Mucosa of descending colon (tissue), 3 donors: ENCODE measurements at regions not wholly inside any gene's neighbourhood (a gene's known extent, or its start where the extent isn't known, plus 50 kb on each side); places are given as distances from the start of the nearest gene placed in this dataset.

Experiments
- ATAC-seq: fragments of 200-7000 bp; cut with Tn5 transposase; one replicate; pipeline ENCODE4 v1.9.1; 2020; ENCODE audit warnings: mild to moderate bottlenecking, moderate library complexity
- DNase-seq, 3 donors: peaks; one replicate each; pipeline ENCODE4 v3.0.0-alpha.2; 2020
- H3K36me3 ChIP-seq: fragments of 200-600 bp; one replicate; pipeline ENCODE4 v1.8.0; 2021; ENCODE audit warnings: low read depth, mild to moderate bottlenecking
- H3K4me1 ChIP-seq: fragments of 200-600 bp; one replicate; pipeline ENCODE4 v1.8.0; 2021; ENCODE audit warnings: low read depth, mild to moderate bottlenecking
- H3K4me3 ChIP-seq: fragments of 200-600 bp; one replicate; pipeline ENCODE4 v1.8.0; 2021; ENCODE audit warnings: mild to moderate bottlenecking
- H3K9me3 ChIP-seq: fragments of 200-600 bp; one replicate; pipeline ENCODE4 v1.8.0; 2021; ENCODE audit warnings: mild to moderate bottlenecking
- intact Hi-C, 2 donors: fragments of 100-400 bp; cut with DNase I in 1 of 2; cut with micrococcal nuclease in 1 of 2; formaldehyde crosslinking; loops; one replicate each; pipeline versions ENCODE4 v1.11.0 to v1.11.1; 2022; cut with DNase I, micrococcal nuclease
- TF ChIP-seq, protein P1 (sequence below): fragments of 200-600 bp; IDR thresholded peaks from one replicate; pipeline ENCODE4 v1.8.0; 2022; ENCODE audit warnings: antibody characterized with exemption, mild to moderate bottlenecking
- donor health status: DM: no; HTN: no; CAD: no; lungs with moderate emphysema.
- donor health status: DM: no; HTN: no; CAD: no.
- donor health status: DM: no; HTN: yes; CAD: no.

DNA sequence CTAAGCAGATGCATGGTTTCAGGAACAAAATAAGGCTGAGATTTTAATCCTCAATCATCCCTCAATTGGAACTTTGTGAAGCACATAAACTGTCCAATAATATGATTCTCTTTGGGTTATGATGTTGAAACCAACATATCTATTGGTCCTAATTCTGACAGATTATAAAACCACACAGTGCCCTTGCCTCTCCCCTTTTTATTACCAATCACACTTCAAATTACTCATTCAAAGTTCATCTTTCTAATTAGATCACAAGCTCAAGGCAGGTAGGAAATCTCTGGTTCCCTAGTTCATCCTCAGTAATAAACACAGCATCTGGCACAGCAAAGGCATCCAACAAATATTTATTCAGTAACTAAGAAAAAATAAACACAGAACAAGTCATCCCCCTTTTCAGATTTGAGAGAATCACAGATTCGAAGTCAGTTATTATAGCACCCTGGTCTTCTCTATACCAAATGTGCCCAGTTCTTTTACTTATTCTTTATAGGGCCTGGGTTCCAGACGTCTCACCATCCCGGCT is 611.6 kb downstream of the INSC start:
- ATAC-seq (peak; percentile 51), DNase-seq (no peak)
- Histone ChIP-seq H3K4me3 (no peak overlapping the region), H3K4me1 (no peaks in the 10 kb centered on the region), H3K9me3 (no peaks in the 10 kb centered on the region), H3K36me3 (no peaks in the 10 kb centered on the region)
- TF ChIP-seq, protein P1, sequence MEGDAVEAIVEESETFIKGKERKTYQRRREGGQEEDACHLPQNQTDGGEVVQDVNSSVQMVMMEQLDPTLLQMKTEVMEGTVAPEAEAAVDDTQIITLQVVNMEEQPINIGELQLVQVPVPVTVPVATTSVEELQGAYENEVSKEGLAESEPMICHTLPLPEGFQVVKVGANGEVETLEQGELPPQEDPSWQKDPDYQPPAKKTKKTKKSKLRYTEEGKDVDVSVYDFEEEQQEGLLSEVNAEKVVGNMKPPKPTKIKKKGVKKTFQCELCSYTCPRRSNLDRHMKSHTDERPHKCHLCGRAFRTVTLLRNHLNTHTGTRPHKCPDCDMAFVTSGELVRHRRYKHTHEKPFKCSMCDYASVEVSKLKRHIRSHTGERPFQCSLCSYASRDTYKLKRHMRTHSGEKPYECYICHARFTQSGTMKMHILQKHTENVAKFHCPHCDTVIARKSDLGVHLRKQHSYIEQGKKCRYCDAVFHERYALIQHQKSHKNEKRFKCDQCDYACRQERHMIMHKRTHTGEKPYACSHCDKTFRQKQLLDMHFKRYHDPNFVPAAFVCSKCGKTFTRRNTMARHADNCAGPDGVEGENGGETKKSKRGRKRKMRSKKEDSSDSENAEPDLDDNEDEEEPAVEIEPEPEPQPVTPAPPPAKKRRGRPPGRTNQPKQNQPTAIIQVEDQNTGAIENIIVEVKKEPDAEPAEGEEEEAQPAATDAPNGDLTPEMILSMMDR = no peak
- intact Hi-C loops = no loop called here

DNA sequence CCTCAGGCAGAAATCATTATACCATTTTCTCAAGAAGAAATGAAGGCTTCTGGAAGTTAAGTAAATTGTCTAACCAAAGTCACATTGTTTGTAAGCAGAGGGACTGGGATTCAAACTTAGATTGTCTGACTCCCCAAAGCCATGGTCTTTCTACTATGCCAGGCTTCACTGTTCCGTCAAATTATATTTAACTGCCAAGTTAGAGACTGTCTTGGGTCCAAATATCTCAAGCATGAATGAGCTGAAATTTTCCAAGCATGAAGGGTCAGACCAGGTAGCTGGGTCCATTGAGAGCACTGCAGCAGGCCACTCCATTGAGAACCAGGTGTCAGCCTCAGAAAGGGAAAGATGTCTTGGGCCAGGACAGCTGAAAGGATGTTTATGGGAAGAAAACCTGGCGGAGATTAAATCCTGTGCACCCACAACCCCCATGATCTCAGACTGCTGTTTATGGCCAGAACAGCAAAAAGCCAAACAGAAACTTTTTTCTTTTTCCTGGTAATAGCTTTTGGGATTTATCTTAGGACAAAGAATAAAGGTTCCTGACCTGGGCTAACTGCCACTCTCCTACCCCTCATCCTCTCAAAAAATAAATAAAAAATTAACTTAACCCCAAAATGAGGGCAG is 612.3 kb downstream of the INSC start:
- H3K4me3 ChIP-seq = no peak overlapping the region
- H3K4me1 ChIP-seq = no peaks in the 10 kb centered on the region
- DNase-seq (no peak), ATAC-seq (no peak)
- intact Hi-C loops = no loop called here
- H3K36me3 ChIP-seq = no peaks in the 10 kb centered on the region
- no peaks in the 10 kb centered on the region for H3K9me3 ChIP-seq
- TF ChIP-seq, protein P1 = no peak

DNA sequence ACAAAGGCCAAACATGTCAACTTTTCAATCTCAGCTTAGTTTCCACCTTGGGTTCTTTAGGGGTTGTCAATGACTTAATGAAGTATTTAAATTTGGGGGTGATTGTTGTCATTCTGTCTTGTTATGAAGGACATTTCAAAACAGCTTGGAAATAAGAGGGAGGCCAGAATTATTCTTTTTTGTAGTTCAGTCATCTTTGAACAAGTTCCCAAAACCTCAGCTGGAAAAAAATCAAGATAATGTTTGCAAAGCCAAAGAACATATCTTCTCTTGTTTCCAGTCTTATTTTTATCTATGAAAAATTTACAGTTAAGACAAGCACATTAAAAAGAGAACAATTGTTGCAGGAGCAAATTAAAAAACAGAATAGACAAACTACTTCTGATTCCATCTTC is 612.8 kb downstream of the INSC start:
- intact Hi-C loops = no loop called here
- ATAC-seq (no peak), DNase-seq (no peak)
- no peaks in the 10 kb centered on the region for H3K36me3 ChIP-seq
- no peaks in the 10 kb centered on the region for H3K9me3 ChIP-seq
- TF ChIP-seq, protein P1 = no peak
- no peaks in the 10 kb centered on the region for H3K4me1 ChIP-seq
- no peak overlapping the region for H3K4me3 ChIP-seq

DNA sequence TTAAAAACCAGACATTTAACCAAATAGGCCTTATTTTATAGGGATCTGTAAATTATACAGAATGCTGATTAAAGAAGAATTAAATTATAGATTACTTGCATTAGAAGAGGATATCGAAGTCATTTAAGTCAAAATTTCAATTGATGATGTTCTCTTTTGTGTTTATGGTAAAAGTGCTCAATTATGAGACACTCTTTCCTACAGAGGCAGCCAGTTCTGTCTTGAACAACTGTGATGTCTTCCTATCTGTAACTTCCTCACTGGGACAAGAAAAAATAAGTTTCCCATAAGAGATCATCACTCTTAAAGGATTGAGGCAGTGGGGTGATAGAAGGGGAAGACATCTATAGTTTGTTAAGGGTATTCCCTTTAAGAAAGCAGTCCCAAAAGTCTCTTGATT is 613.5 kb downstream of the INSC start:
- DNase-seq (no peak), ATAC-seq (no peak)
- TF ChIP-seq, protein P1 = no peak
- Histone ChIP-seq H3K4me1 (no peaks in the 10 kb centered on the region), H3K9me3 (no peaks in the 10 kb centered on the region), H3K4me3 (no peak overlapping the region), H3K36me3 (no peaks in the 10 kb centered on the region)
- intact Hi-C loops = no loop called here

DNA sequence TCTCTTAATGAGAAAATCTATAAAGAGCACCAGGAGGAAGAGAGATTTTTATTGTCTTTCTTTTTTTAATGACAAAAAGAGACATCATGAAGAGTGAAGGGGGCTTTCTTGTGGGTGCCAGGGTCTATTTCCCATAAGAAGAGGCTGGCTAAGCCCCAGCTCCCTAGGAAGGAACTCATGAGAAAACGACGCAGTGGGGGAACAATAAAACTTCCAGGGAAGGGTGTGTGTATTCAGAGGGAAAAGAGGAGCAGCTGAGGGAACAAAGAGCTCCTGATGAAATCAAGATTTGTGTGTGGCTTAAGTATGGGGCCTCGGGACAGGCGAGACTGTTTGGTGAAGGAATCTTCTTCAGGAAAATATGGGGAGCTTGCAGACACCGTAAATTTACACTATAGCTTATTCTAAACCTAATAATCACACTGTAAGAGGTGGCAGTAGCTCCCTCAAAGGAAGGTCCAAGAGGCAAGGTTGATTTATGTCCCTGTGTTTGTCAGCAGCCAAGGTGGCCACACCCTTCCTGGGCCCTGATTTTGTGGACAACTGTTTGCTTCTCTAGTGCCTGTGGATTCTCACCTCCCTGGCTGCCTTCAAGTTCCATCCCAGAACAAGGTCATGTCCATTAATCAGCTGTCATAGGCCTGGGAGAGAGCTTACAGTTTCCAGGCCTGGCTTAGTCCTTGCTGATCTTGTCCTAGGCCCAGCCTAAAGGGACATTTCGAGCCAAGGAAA is 615.7 kb downstream of the INSC start:
- ATAC-seq (peak; percentile 56), DNase-seq (peak in 1 of 3 donors; percentile 17)
- intact Hi-C loops = no loop called here
- Histone ChIP-seq H3K4me3 (no peak overlapping the region), H3K9me3 (no peaks in the 10 kb centered on the region), H3K36me3 (no peaks in the 10 kb centered on the region), H3K4me1 (no peaks in the 10 kb centered on the region)
- TF ChIP-seq, protein P1 = no peak
